ENCODE measurements at regions not wholly inside any gene's neighbourhood (a gene's known extent, or its start where the extent isn't known, plus 50 kb on each side); places are given as distances from the start of the nearest gene placed in this dataset.

DNA sequence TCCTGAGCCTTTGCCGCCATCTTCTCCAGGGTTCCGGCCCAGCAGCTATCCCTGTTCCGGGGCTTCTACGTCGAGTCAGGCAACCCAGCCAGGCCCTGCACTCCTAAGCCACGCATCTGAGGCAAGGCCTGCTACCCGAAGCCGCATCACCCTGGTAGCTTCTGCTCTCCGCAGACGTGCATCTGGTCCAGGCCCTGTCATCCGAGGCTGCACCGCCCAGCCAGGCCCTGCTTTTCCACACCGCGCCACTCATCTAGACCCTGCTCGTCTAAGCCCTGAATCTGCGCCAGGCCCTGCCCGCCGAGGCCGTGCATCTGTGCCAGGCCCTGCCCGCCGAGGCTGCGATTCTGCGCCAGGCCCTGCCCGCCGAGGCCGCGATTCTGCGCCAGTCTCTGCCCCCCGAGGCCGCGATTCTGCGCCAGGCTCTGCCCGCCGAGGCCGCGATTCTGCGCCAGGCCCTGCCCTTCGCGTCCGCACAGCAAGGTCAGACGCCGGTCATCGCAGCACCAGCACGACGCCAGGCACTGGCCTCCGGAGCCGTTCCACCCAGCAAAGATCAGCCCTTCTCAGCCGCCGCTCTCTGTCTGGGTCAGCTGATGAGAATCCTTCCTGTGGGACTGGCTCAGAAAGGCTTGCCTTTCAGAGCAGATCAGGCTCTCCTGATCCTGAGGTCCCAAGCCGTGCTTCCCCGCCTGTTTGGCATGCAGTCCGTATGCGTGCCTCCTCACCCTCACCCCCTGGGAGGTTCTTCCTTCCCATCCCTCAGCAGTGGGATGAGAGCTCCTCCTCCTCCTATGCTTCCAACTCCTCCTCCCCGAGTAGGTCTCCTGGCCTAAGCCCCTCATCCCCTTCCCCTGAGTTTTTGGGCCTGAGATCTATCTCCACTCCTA is 75.1 kb downstream of the NUDT10 start:
- TF ChIP-seq POLR2A (IDR thresholded peaks at IDR 0.05) (no peak), EP300 (IDR thresholded peaks at IDR 0.05) (no peak), POLR2AphosphoS5 (IDR thresholded peaks at IDR 0.05) (no peak)
- TF ChIP-seq, protein P1, sequence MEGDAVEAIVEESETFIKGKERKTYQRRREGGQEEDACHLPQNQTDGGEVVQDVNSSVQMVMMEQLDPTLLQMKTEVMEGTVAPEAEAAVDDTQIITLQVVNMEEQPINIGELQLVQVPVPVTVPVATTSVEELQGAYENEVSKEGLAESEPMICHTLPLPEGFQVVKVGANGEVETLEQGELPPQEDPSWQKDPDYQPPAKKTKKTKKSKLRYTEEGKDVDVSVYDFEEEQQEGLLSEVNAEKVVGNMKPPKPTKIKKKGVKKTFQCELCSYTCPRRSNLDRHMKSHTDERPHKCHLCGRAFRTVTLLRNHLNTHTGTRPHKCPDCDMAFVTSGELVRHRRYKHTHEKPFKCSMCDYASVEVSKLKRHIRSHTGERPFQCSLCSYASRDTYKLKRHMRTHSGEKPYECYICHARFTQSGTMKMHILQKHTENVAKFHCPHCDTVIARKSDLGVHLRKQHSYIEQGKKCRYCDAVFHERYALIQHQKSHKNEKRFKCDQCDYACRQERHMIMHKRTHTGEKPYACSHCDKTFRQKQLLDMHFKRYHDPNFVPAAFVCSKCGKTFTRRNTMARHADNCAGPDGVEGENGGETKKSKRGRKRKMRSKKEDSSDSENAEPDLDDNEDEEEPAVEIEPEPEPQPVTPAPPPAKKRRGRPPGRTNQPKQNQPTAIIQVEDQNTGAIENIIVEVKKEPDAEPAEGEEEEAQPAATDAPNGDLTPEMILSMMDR (IDR thresholded peaks at IDR 0.05): no peak

DNA sequence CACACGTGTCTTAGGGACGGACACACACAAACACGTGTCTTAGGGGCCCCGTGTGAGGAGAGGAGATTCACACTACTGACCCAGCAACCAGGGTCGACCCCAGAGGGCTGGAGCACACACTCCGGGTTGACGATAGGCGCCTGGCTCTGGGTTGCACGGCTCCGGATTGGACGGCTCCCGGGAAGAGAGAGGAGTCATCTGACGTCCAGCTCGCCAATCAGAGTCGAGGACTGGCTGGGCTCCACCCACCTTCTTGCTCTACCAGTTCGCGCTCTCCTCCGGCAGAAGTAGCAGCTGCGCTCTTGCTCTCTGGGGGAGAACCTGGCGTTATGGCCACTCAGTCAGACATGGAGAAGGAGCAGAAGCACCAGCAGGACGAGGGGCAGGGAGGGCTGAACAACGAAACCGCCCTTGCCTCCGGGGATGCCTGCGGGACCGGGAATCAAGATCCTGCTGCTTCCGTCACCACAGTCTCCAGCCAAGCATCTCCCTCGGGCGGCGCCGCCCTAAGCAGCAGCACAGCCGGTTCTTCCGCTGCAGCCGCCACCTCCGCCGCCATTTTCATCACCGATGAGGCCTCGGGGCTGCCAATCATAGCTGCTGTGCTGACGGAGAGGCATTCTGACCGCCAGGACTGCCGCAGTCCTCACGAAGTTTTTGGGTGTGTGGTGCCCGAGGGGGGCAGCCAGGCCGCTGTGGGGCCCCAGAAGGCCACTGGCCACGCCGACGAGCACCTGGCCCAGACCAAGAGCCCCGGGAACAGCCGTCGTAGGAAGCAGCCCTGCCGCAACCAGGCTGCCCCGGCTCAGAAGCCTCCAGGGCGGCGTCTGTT is 74.3 kb downstream of the NUDT10 start:
- no peak for ATAC-seq (ENCODE audit: low FRiP score in 2 of 2)
- 91 to 92% methylated on average over 10 to 50 of the region's 54 CpGs for WGBS, 2 donors
- peak in 1 of 2 donors; percentile 34 for DNase-seq
- Histone ChIP-seq H3K36me3 (no peaks in the 10 kb centered on the region), H3K4me1 (no peaks in the 10 kb centered on the region), H3K9me3 (no peaks in the 10 kb centered on the region), H3K27ac (no peak overlapping the region), H3K27me3 (no peaks in the 10 kb centered on the region), H3K4me3 (no peak overlapping the region)
- TF ChIP-seq POLR2A (IDR thresholded peaks at IDR 0.05): no peak
- TF ChIP-seq POLR2AphosphoS5 (IDR thresholded peaks at IDR 0.05): no peak
- TF ChIP-seq EP300 (IDR thresholded peaks at IDR 0.05): no peak
- TF ChIP-seq, protein P1 (IDR thresholded peaks at IDR 0.05): no peak

More for the DNA sequence above, 75.1 kb downstream of the NUDT10 start:
- Histone ChIP-seq H3K4me1 (no peaks in the 10 kb centered on the region), H3K9me3 (no peaks in the 10 kb centered on the region), H3K4me3 (no peak overlapping the region), H3K27ac (no peak overlapping the region), H3K36me3 (no peaks in the 10 kb centered on the region), H3K27me3 (no peaks in the 10 kb centered on the region)
- 93 to 94% methylated on average over 21 to 53 of the region's 54 CpGs for WGBS, 2 donors
- peak in 1 of 2 donors; percentile 46 for DNase-seq
- no peak for ATAC-seq (ENCODE audit: low FRiP score in 2 of 2)

DNA sequence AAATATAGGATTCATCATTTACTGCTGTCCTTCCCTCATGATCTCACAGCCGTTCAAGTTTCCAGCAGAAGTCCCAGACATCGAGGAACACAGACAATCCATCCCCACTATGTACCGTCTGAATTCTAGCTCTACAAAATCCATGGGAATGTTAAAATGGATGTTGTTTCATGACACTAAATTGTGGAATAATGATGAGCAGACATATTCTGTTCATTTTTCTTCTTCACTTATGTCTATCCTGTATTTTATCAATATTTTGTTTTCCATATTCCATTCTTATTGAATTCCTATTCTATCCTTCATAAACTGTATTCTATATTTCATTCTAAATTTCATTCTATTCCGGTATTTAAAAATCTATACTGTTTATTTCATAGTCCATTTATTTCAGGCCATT is 71.8 kb downstream of the NUDT10 start:
- Histone ChIP-seq H3K27ac (no peak overlapping the region), H3K4me1 (no peaks in the 10 kb centered on the region), H3K9me3 (no peaks in the 10 kb centered on the region), H3K36me3 (no peaks in the 10 kb centered on the region), H3K27me3 (no peaks in the 10 kb centered on the region), H3K4me3 (no peak overlapping the region)
- 90 to 93% methylated on average over 4 of the region's 4 CpGs for WGBS, 2 donors
- TF ChIP-seq EP300 (IDR thresholded peaks at IDR 0.05) (no peak), POLR2A (IDR thresholded peaks at IDR 0.05) (no peak), POLR2AphosphoS5 (IDR thresholded peaks at IDR 0.05) (no peak)
- TF ChIP-seq, protein P1 (IDR thresholded peaks at IDR 0.05): no peak
- DNase-seq (no peak), ATAC-seq (ENCODE audit: low FRiP score in 2 of 2) (no peak)

DNA sequence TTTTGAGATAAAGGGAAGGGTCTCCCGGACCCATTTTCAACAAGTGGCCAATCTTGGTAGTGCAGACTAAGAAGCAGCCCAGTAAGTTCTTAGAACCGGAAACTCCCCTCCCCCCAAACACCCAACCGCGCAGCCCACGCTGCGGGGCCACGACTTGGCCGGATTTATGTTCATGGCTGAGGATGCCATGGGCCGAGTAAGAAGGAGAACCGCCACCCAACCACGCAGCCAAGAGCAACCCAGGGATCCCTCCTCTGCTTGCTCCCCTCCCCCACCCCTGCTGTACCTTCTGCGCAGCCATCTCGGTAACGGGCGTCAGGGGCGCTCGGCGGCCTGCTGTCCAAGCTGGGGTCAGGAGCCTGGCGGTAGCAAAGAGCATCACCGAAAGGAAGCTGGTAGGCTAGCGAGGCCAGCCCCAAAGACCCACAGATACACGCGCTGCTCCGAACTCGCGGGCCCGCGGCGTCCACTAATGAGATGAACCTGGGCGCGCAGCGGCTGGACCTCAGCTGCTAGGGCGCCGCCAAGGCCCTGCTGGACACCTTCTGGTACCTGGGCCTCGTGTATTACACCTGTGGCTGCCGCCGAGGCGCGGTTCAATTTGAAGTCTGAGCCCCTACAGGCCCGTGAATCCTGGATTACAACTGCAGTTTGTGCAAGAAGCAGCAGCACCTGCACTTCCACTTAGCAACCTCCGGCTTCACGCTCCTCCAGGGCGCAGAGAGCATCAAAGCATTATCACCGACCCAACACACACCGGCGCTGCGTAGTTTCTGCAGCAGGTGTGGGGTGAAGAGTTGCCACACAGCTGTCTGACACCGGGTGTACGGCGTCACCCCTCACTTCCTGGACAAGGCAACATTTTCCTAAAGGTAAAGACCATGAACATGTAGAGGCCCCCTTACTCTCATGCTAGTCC is 63.4 kb downstream of the NUDT10 start:
- TF ChIP-seq POLR2A (IDR thresholded peaks at IDR 0.05): no peak
- TF ChIP-seq, protein P1 (IDR thresholded peaks at IDR 0.05): peak in 1 of 6 experiments; percentile 36
- TF ChIP-seq EP300 (IDR thresholded peaks at IDR 0.05): no peak
- TF ChIP-seq POLR2AphosphoS5 (IDR thresholded peaks at IDR 0.05): no peak
- ATAC-seq (ENCODE audit: low FRiP score in 2 of 2) (peak in 1 of 2 donors; percentile 66), DNase-seq (peak; percentile 24 to 72)

More for the DNA sequence above, 63.4 kb downstream of the NUDT10 start:
- Histone ChIP-seq H3K36me3 (no peaks in the 10 kb centered on the region), H3K4me1 (peaks cover 0 to 6% (median 0%) of the 10 kb centered on the region in 4 donors), H3K9me3 (peaks cover 0 to 3% (median 0%) of the 10 kb centered on the region in 4 donors), H3K4me3 (peak overlapping the region in 3 of 4 donors; percentile 35 to 47 (median 44)), H3K27ac (peak overlapping the region in 3 of 4 donors; percentile 24 to 30 (median 25)), H3K27me3 (peaks cover 0 to 6% (median 0%) of the 10 kb centered on the region in 4 donors)
- WGBS, 2 donors: 46% methylated on average over 35 of the region's 50 CpGs; no CpG with 5 or more reads in 1 of the 2 donors

Measured in upper lobe of left lung (tissue), 6 donors.